Liver (tissue), 3 donors: ENCODE measurements at regions not wholly inside any gene's neighbourhood (a gene's known extent, or its start where the extent isn't known, plus 50 kb on each side); places are given as distances from the start of the nearest gene placed in this dataset.
"Not testable (repeated sequence)": the region's sequence is repeated elsewhere in the genome, so short reads cannot be mapped to it uniquely, and the experiment has no call there.

Experiments
- CTCF ChIP-seq: fragments of 150-350 bp; IDR thresholded peaks from 2 replicates; pipeline ENCODE4 v1.5.1; 2017; ENCODE audit warnings: improper control_type of control experiment, low read depth, low read length; ENCODE audit not compliant: missing input control
- FOXA2 ChIP-seq: IDR thresholded peaks from 2 replicates; pipeline ENCODE4 v1.6.1; 2016; ENCODE audit warnings: antibody characterized with exemption
- GABPA ChIP-seq, 2 donors: IDR thresholded peaks in 1 of 2; conservative IDR thresholded peaks in 1 of 2; 2 replicates each; pipeline ENCODE4 v1.6.1; 2016; ENCODE audit warnings: antibody characterized with exemption in 2 of 2, mild to moderate bottlenecking in 1 of 2, moderate library complexity in 1 of 2
- RAD21 ChIP-seq, 2 donors: IDR thresholded peaks; 2 replicates each; pipeline ENCODE4 v1.6.1; 2016; ENCODE audit warnings: antibody characterized with exemption in 2 of 2, mild to moderate bottlenecking in 2 of 2
- REST ChIP-seq: IDR thresholded peaks from 2 replicates; pipeline ENCODE4 v1.6.1; 2016; ENCODE audit warnings: antibody characterized with exemption, mild to moderate bottlenecking
- SP1 ChIP-seq: IDR thresholded peaks from 2 replicates; pipeline ENCODE4 v1.6.1; 2018; ENCODE audit warnings: antibody characterized with exemption, mild to moderate bottlenecking
- TAF1 ChIP-seq: conservative IDR thresholded peaks from 2 replicates; pipeline ENCODE4 v1.6.1; 2016; ENCODE audit warnings: antibody characterized with exemption, mild to moderate bottlenecking
- ZBTB33 ChIP-seq: IDR thresholded peaks from 2 replicates; pipeline ENCODE4 v1.6.1; 2016; ENCODE audit warnings: antibody characterized with exemption
- donor health status: healthy.
- donor health status: healthy.

GRCh38 chr11:44391004-44391403 lies 81.1 kb upstream of the ALX4 start:
- TF ChIP-seq TAF1; CTCF; GABPA (IDR thresholded peaks at IDR 0.05 in 1 of 2, conservative IDR thresholded peaks at IDR 0.05 in 1 of 2); RAD21 (IDR thresholded peaks at IDR 0.05); SP1; REST; ZBTB33; FOXA2: not testable (repeated sequence)
